8988T (cell line): ENCODE measurements at regions not wholly inside any gene's neighbourhood (a gene's known extent, or its start where the extent isn't known, plus 50 kb on each side); places are given as distances from the start of the nearest gene placed in this dataset.
"Not testable (repeated sequence)": the region's sequence is repeated elsewhere in the genome, so short reads cannot be mapped to it uniquely, and the experiment has no call there.

Experiments used
- DNase-seq: peaks from one replicate; pipeline ENCODE4 v3.0.0; 2011

GRCh38 chr12:126219654-126220279, 1154.5 kb downstream of the AACS start:
- no peak for DNase-seq

GRCh38 chr12:126224032-126224431, 1158.8 kb downstream of the AACS start:
- DNase-seq = no peak

GRCh38 chr12:126228936-126229335, 1163.7 kb downstream of the AACS start:
- DNase-seq = no peak

- DNase-seq = no peak
Measured at GRCh38 chr12:126232711-126233110, 1167.5 kb downstream of the AACS start.

- DNase-seq = no peak
Measured at GRCh38 chr12:126233625-126234024, 1168.4 kb downstream of the AACS start.

GRCh38 chr12:126243814-126244440, 1178.7 kb downstream of the AACS start:
- no peak for DNase-seq

- DNase-seq = no peak
Measured at GRCh38 chr12:126247936-126248335, 1182.7 kb downstream of the AACS start.

GRCh38 chr12:126248871-126249403, 1183.7 kb downstream of the AACS start:
- no peak for DNase-seq

- DNase-seq = no peak
Measured at GRCh38 chr12:126258190-126258589, 1193.0 kb downstream of the AACS start.

- no peak for DNase-seq
Measured at GRCh38 chr12:126262829-126263228, 1197.6 kb downstream of the AACS start.

GRCh38 chr12:126268222-126268621, 1203.0 kb downstream of the AACS start:
- DNase-seq = no peak

- no peak for DNase-seq
Measured at GRCh38 chr12:126271159-126271558, 1205.9 kb downstream of the AACS start.

GRCh38 chr12:126282691-126283090, 1217.5 kb downstream of the AACS start:
- DNase-seq = no peak

GRCh38 chr12:126286203-126286602, 1221.0 kb downstream of the AACS start:
- DNase-seq = no peak

GRCh38 chr12:126290456-126290855, 1225.2 kb downstream of the AACS start:
- DNase-seq = no peak

- DNase-seq = not testable (repeated sequence)
Measured at GRCh38 chr12:126291987-126292386, 1226.8 kb downstream of the AACS start.

- DNase-seq = no peak
Measured at GRCh38 chr12:126295652-126296051, 1230.4 kb downstream of the AACS start.

GRCh38 chr12:126309278-126309677, 1244.0 kb downstream of the AACS start:
- no peak for DNase-seq

GRCh38 chr12:126312457-126312856, 1247.2 kb downstream of the AACS start:
- no peak for DNase-seq

GRCh38 chr12:126316411-126316810, 1251.2 kb downstream of the AACS start:
- DNase-seq = no peak

- DNase-seq = no peak
Measured at GRCh38 chr12:126337556-126338441, 1272.6 kb downstream of the AACS start.

GRCh38 chr12:126342866-126343265, 1277.6 kb downstream of the AACS start:
- no peak for DNase-seq

- no peak for DNase-seq
Measured at GRCh38 chr12:126343321-126343720, 1278.1 kb downstream of the AACS start.

- no peak for DNase-seq
Measured at GRCh38 chr12:126346087-126346486, 1280.9 kb downstream of the AACS start.
